CD8-positive, alpha-beta memory T cell (primary cell): ENCODE measurements at regions not wholly inside any gene's neighbourhood (a gene's known extent, or its start where the extent isn't known, plus 50 kb on each side); places are given as distances from the start of the nearest gene placed in this dataset.

Experiments
- CTCF ChIA-PET: fragments of 350-600 bp; sonication (Branson Sonifier 250); formaldehyde crosslinking; loops from one replicate; lab custom pipeline; 2021; ENCODE audit warnings: antibody characterized with exemption; lab: Charles Lee
- POLR2A ChIA-PET: fragments of 350-600 bp; sonication (Branson Sonifier 250); formaldehyde crosslinking; loops from one replicate; lab custom pipeline; 2021; ENCODE audit warnings: antibody characterized with exemption; lab: Charles Lee
- DNase-seq, 5 donors: peaks; one replicate each; pipeline versions ENCODE4 v3.0.0 to v3.0.0-alpha.2; 2020 to 2022; ENCODE audit warnings: mixed read lengths in 1 of 5
- H3K27ac ChIP-seq: one replicate; pipeline ENCODE4 v1.7.0; 2013; ENCODE audit warnings: low read depth, mild to moderate bottlenecking, low read length, moderate library complexity
- H3K27me3 ChIP-seq: 2 replicates; pipeline ENCODE4 v1.7.0; 2013; ENCODE audit warnings: low read length, mild to moderate bottlenecking; ENCODE audit not compliant: insufficient read depth, poor library complexity, severe bottlenecking
- H3K36me3 ChIP-seq: 2 replicates; pipeline ENCODE4 v1.7.0; 2013; ENCODE audit warnings: mild to moderate bottlenecking, low read length, moderate library complexity; ENCODE audit not compliant: insufficient read depth
- H3K4me1 ChIP-seq: 2 replicates; pipeline ENCODE4 v1.7.0; 2013; ENCODE audit warnings: mild to moderate bottlenecking, low read length, moderate library complexity; ENCODE audit not compliant: insufficient read depth
- H3K4me3 ChIP-seq: 2 replicates; pipeline ENCODE4 v1.7.0; 2013; ENCODE audit warnings: mild to moderate bottlenecking, low read length
- H3K9me3 ChIP-seq: 2 replicates; pipeline ENCODE4 v1.7.0; 2013; ENCODE audit warnings: mild to moderate bottlenecking, low read length
- H3K27ac Mint-ChIP-seq, 8 donors: one replicate each; pipeline ENCODE4 v1.8.0; 2020 to 2021; ENCODE audit warnings: mixed read lengths in 8 of 8, mild to moderate bottlenecking in 6 of 8, inconsistent platforms in 3 of 8, moderate library complexity in 3 of 8
- H3K27me3 Mint-ChIP-seq, 2 donors: one replicate each; pipeline ENCODE4 v1.8.0; 2020 to 2021; ENCODE audit warnings: mixed read lengths in 2 of 2, mild to moderate bottlenecking in 1 of 2, moderate library complexity in 1 of 2
- H3K36me3 Mint-ChIP-seq, 3 donors: one replicate each; pipeline ENCODE4 v1.8.0; 2020 to 2021; ENCODE audit warnings: mixed read lengths in 3 of 3, inconsistent platforms in 1 of 3, mild to moderate bottlenecking in 1 of 3
- H3K4me1 Mint-ChIP-seq, 3 donors: one replicate each; pipeline ENCODE4 v1.8.0; 2020 to 2021; ENCODE audit warnings: mixed read lengths in 3 of 3, inconsistent platforms in 1 of 3, mild to moderate bottlenecking in 1 of 3
- H3K4me3 Mint-ChIP-seq, 7 donors: one replicate each; pipeline ENCODE4 v1.8.0; 2020 to 2021; ENCODE audit warnings: mixed read lengths in 7 of 7, mild to moderate bottlenecking in 6 of 7, moderate library complexity in 4 of 7, inconsistent platforms in 2 of 7
- H3K9me3 Mint-ChIP-seq, 5 donors: one replicate each; pipeline ENCODE4 v1.8.0; 2020 to 2022; ENCODE audit warnings: mixed read lengths in 5 of 5, mild to moderate bottlenecking in 3 of 5, moderate library complexity in 2 of 5, inconsistent platforms in 1 of 5

GRCh38 chr16:89041571-89042481, 51.8 kb upstream of the ACSF3 start:
- no peaks in the 10 kb centered on the region for H3K9me3 ChIP-seq
- no peaks in the 10 kb centered on the region for H3K4me1 ChIP-seq
- Mint-ChIP-seq H3K4me1 (no peaks in the 10 kb centered on the region), H3K27ac (no peak overlapping the region), H3K4me3 (no peak overlapping the region), H3K9me3 (no peaks in the 10 kb centered on the region), H3K36me3 (no peaks in the 10 kb centered on the region), H3K27me3 (peaks cover 3 to 12% of the 10 kb centered on the region in 2 donors)
- H3K27ac ChIP-seq, result no peak overlapping the region
- ChIA-PET CTCF (no interaction called here), POLR2A (no interaction called here)
- no peak for DNase-seq
- H3K27me3 ChIP-seq, result no peaks in the 10 kb centered on the region
- H3K4me3 ChIP-seq, result no peak overlapping the region
- no peaks in the 10 kb centered on the region for H3K36me3 ChIP-seq

- POLR2A ChIA-PET, result no interaction called here
- H3K36me3 Mint-ChIP-seq, result no peaks in the 10 kb centered on the region
- DNase-seq, result no peak
- no peaks in the 10 kb centered on the region for H3K27me3 ChIP-seq
- CTCF ChIA-PET, result no interaction called here
- no peaks in the 10 kb centered on the region for H3K4me1 Mint-ChIP-seq
- no peak overlapping the region for H3K4me3 Mint-ChIP-seq
- H3K9me3 Mint-ChIP-seq, result no peaks in the 10 kb centered on the region
- no peaks in the 10 kb centered on the region for H3K4me1 ChIP-seq
- no peaks in the 10 kb centered on the region for H3K36me3 ChIP-seq
- no peak overlapping the region for H3K27ac ChIP-seq
- no peaks in the 10 kb centered on the region for H3K9me3 ChIP-seq
- peak overlapping the region in 1 of 8 donors; percentile 46 for H3K27ac Mint-ChIP-seq
- H3K4me3 ChIP-seq, result no peak overlapping the region
- peaks cover 4 to 6% of the 10 kb centered on the region in 2 donors for H3K27me3 Mint-ChIP-seq
These were observed 50.7 kb upstream of the ACSF3 start for GRCh38 chr16:89042711-89043551.

- CTCF ChIA-PET, result no interaction called here
- no peak for DNase-seq
- peaks cover 0 to 3% of the 10 kb centered on the region in 2 donors for H3K27me3 Mint-ChIP-seq
These were observed 49.8 kb upstream of the ACSF3 start for GRCh38 chr16:89043636-89044417.

More at GRCh38 chr16:89043636-89044417, 49.8 kb upstream of the ACSF3 start:
- H3K27ac Mint-ChIP-seq, result no peak overlapping the region
- no peaks in the 10 kb centered on the region for H3K4me1 ChIP-seq
- H3K4me3 ChIP-seq, result no peak overlapping the region
- H3K36me3 ChIP-seq, result no peaks in the 10 kb centered on the region
- no peaks in the 10 kb centered on the region for H3K4me1 Mint-ChIP-seq
- POLR2A ChIA-PET, result no interaction called here
- no peaks in the 10 kb centered on the region for H3K9me3 ChIP-seq
- H3K9me3 Mint-ChIP-seq, result no peaks in the 10 kb centered on the region
- H3K27ac ChIP-seq, result no peak overlapping the region
- no peaks in the 10 kb centered on the region for H3K27me3 ChIP-seq
- no peak overlapping the region for H3K4me3 Mint-ChIP-seq
- no peaks in the 10 kb centered on the region for H3K36me3 Mint-ChIP-seq
